ENCODE measurements at regions not wholly inside any gene's neighbourhood (a gene's known extent, or its start where the extent isn't known, plus 50 kb on each side); places are given as distances from the start of the nearest gene placed in this dataset.

DNA sequence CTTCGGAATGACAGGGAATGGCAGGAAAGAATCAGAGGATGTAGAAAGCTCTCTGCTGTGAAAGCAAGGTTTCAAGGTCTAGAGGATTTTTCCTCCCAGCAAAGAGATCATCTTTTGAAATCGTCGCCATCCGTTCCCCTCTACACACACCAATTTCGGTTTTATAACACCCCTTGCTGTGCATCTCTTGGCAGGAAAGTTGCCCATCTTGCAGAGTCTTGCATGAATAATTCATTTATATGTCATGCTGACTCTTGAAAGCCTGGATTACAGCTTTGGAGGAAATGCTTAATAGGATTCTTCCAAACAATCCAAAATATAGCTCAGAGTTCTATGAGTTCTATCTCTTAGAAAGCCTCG, 262.7 kb downstream of the CHL1 start:
- Histone ChIP-seq H3K9ac (ENCODE audit: low read length) (no peak overlapping the region), H2BK12ac (ENCODE audit: low read length) (no peak overlapping the region), H2AFZ (ENCODE audit: insufficient read depth, low read length, poor library complexity) (no peak overlapping the region), H3K4ac (ENCODE audit: low read depth, low read length) (no peak overlapping the region), H2AK5ac (ENCODE audit: low read length) (no peak overlapping the region), H3K79me1 (ENCODE audit: low read length) (no peaks in the 10 kb centered on the region), H4K8ac (ENCODE audit: low read depth, low read length) (no peak overlapping the region), H3K36me3 (ENCODE audit: control insufficient read depth in 1 of 2, insufficient read depth in 2 of 2, low read length in 2 of 2) (no peaks in the 10 kb centered on the region), H4K12ac (ENCODE audit: low read depth, low read length) (no peak overlapping the region), H3K18ac (ENCODE audit: low read length) (no peak overlapping the region), H3K14ac (ENCODE audit: low read length) (no peak overlapping the region), H4K91ac (ENCODE audit: low read depth, low read length) (no peak overlapping the region), H2BK5ac (ENCODE audit: low read depth, low read length, poor library complexity) (no peak overlapping the region), H3K9me3 (ENCODE audit: insufficient read depth, low read depth, low read length) (no peaks in the 10 kb centered on the region), H3K4me2 (ENCODE audit: low read length) (no peak overlapping the region), H3K4me3 (ENCODE audit: low read depth, low read length) (no peak overlapping the region), H2BK120ac (ENCODE audit: insufficient read depth, low read length, poor library complexity) (no peak overlapping the region), H3K27me3 (ENCODE audit: insufficient read depth, low read length) (no peaks in the 10 kb centered on the region), H3K4me1 (ENCODE audit: control insufficient read depth in 1 of 2, insufficient read depth in 2 of 2, low read length in 2 of 2) (no peaks in the 10 kb centered on the region), H3K27ac (ENCODE audit: low read depth, low read length) (no peak overlapping the region), H3K23ac (ENCODE audit: low read length) (no peak overlapping the region), H3K79me2 (ENCODE audit: control insufficient read depth, insufficient read depth, low read length, poor library complexity) (no peaks in the 10 kb centered on the region)
- no CpG with 5 or more reads among the region's 6 CpGs for WGBS (ENCODE audit: extremely low coverage, insufficient coverage, insufficient read length)
- no peak for DNase-seq

DNA sequence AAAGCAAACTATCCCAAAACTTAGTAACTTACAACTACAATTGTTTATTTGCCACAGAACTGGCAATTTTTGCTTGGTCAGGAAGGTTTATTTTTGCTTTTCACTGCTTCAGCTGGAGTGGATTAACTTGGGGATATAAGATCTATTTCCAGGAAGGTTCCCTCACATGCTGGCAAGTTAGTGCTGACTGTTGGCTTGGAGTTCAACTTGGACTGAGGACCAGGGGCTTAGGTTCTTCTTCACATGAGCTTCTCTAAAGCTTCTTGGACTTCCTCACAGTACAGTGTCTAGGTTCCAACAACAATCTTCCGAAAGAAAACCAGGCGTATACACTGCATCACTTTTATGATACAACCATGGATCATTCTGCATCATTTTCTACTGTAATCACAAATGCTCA, 264.4 kb downstream of the CHL1 start:
- no peak for DNase-seq
- Histone ChIP-seq H2AK5ac (ENCODE audit: low read length) (no peak overlapping the region), H4K8ac (ENCODE audit: low read depth, low read length) (no peak overlapping the region), H2BK5ac (ENCODE audit: low read depth, low read length, poor library complexity) (no peak overlapping the region), H3K79me2 (ENCODE audit: control insufficient read depth, insufficient read depth, low read length, poor library complexity) (no peaks in the 10 kb centered on the region), H3K4me3 (ENCODE audit: low read depth, low read length) (no peak overlapping the region), H3K9me3 (ENCODE audit: insufficient read depth, low read depth, low read length) (no peaks in the 10 kb centered on the region), H3K4me2 (ENCODE audit: low read length) (no peak overlapping the region), H3K79me1 (ENCODE audit: low read length) (no peaks in the 10 kb centered on the region), H3K23ac (ENCODE audit: low read length) (no peak overlapping the region), H3K9ac (ENCODE audit: low read length) (no peak overlapping the region), H3K14ac (ENCODE audit: low read length) (no peak overlapping the region), H4K12ac (ENCODE audit: low read depth, low read length) (no peak overlapping the region), H3K18ac (ENCODE audit: low read length) (no peak overlapping the region), H3K4me1 (ENCODE audit: control insufficient read depth in 1 of 2, insufficient read depth in 2 of 2, low read length in 2 of 2) (no peaks in the 10 kb centered on the region), H3K27ac (ENCODE audit: low read depth, low read length) (no peak overlapping the region), H2BK120ac (ENCODE audit: insufficient read depth, low read length, poor library complexity) (no peak overlapping the region), H4K91ac (ENCODE audit: low read depth, low read length) (no peak overlapping the region), H3K36me3 (ENCODE audit: control insufficient read depth in 1 of 2, insufficient read depth in 2 of 2, low read length in 2 of 2) (no peaks in the 10 kb centered on the region), H2BK12ac (ENCODE audit: low read length) (no peak overlapping the region), H3K4ac (ENCODE audit: low read depth, low read length) (no peak overlapping the region), H3K27me3 (ENCODE audit: insufficient read depth, low read length) (no peaks in the 10 kb centered on the region), H2AFZ (ENCODE audit: insufficient read depth, low read length, poor library complexity) (no peak overlapping the region)
- WGBS (ENCODE audit: extremely low coverage, insufficient coverage, insufficient read length), result no CpG with 5 or more reads among the region's 2 CpGs

- Histone ChIP-seq H3K18ac (ENCODE audit: low read length) (no peak overlapping the region), H3K23ac (ENCODE audit: low read length) (no peak overlapping the region), H2AK5ac (ENCODE audit: low read length) (no peak overlapping the region), H3K9ac (ENCODE audit: low read length) (no peak overlapping the region), H3K4me1 (ENCODE audit: control insufficient read depth in 1 of 2, insufficient read depth in 2 of 2, low read length in 2 of 2) (no peaks in the 10 kb centered on the region), H3K79me1 (ENCODE audit: low read length) (no peaks in the 10 kb centered on the region), H3K14ac (ENCODE audit: low read length) (no peak overlapping the region), H3K9me3 (ENCODE audit: insufficient read depth, low read depth, low read length) (no peaks in the 10 kb centered on the region), H2AFZ (ENCODE audit: insufficient read depth, low read length, poor library complexity) (no peak overlapping the region), H3K27ac (ENCODE audit: low read depth, low read length) (no peak overlapping the region), H3K4ac (ENCODE audit: low read depth, low read length) (no peak overlapping the region), H3K4me3 (ENCODE audit: low read depth, low read length) (no peak overlapping the region), H4K12ac (ENCODE audit: low read depth, low read length) (no peak overlapping the region), H3K79me2 (ENCODE audit: control insufficient read depth, insufficient read depth, low read length, poor library complexity) (no peaks in the 10 kb centered on the region), H3K36me3 (ENCODE audit: control insufficient read depth in 1 of 2, insufficient read depth in 2 of 2, low read length in 2 of 2) (no peaks in the 10 kb centered on the region), H4K91ac (ENCODE audit: low read depth, low read length) (no peak overlapping the region), H2BK120ac (ENCODE audit: insufficient read depth, low read length, poor library complexity) (no peak overlapping the region), H3K27me3 (ENCODE audit: insufficient read depth, low read length) (no peaks in the 10 kb centered on the region), H2BK12ac (ENCODE audit: low read length) (no peak overlapping the region), H4K8ac (ENCODE audit: low read depth, low read length) (no peak overlapping the region), H3K4me2 (ENCODE audit: low read length) (no peak overlapping the region), H2BK5ac (ENCODE audit: low read depth, low read length, poor library complexity) (no peak overlapping the region)
- no peak for DNase-seq
- no CpG with 5 or more reads among the region's 4 CpGs for WGBS (ENCODE audit: extremely low coverage, insufficient coverage, insufficient read length)
These were observed 266.3 kb downstream of the CHL1 start for GRCh38 chr3:462851-463250.

DNA sequence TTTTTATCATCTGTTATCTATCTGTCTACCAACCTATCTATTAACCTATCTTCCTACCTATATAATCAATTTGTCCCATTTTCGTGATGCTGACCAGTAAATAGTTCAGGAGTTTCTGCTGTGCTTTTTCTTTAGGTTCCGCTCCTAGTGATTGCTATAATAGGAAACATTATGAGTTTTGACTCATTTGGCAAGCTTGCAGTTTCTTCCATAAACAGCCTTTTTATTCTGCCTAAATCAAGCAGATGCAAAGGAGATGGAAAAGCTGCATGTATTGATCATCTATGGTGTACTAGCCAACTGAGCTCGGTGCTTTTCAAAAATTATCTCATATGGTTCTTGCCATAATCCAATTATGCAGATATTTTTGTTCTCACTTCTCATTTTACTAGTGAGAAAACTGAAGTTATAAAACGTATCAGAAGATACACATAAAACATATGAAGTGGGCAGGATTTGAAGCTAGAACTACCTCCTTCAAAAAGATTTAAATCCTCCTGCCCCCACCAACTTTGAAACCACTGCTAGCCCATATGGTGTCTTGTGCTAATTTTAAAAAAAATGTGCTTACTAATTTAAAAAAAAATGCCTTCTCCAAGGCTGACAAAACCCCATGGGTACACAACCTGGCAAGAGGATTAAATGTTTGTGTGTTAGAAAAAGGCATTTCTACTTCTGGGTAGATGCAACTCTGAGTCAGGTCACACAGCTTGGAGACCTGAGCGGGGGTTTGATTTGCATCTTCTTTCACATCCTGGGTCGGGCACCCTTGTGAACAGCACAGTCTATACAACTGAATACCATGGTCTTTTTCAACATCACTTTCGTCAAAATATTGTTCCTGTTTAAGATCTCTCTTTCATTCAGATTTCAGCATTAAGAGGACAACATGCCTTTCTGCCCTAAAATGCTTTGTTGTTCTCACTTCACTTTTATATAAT, 267.0 kb downstream of the CHL1 start:
- Histone ChIP-seq H3K27ac (ENCODE audit: low read depth, low read length) (no peak overlapping the region), H3K27me3 (ENCODE audit: insufficient read depth, low read length) (no peaks in the 10 kb centered on the region), H3K9ac (ENCODE audit: low read length) (no peak overlapping the region), H3K79me2 (ENCODE audit: control insufficient read depth, insufficient read depth, low read length, poor library complexity) (no peaks in the 10 kb centered on the region), H3K36me3 (ENCODE audit: control insufficient read depth in 1 of 2, insufficient read depth in 2 of 2, low read length in 2 of 2) (no peaks in the 10 kb centered on the region), H4K12ac (ENCODE audit: low read depth, low read length) (no peak overlapping the region), H3K9me3 (ENCODE audit: insufficient read depth, low read depth, low read length) (no peaks in the 10 kb centered on the region), H3K23ac (ENCODE audit: low read length) (no peak overlapping the region), H3K79me1 (ENCODE audit: low read length) (no peaks in the 10 kb centered on the region), H4K8ac (ENCODE audit: low read depth, low read length) (no peak overlapping the region), H3K14ac (ENCODE audit: low read length) (no peak overlapping the region), H2AK5ac (ENCODE audit: low read length) (no peak overlapping the region), H3K18ac (ENCODE audit: low read length) (no peak overlapping the region), H4K91ac (ENCODE audit: low read depth, low read length) (no peak overlapping the region), H2BK5ac (ENCODE audit: low read depth, low read length, poor library complexity) (no peak overlapping the region), H3K4ac (ENCODE audit: low read depth, low read length) (no peak overlapping the region), H3K4me3 (ENCODE audit: low read depth, low read length) (no peak overlapping the region), H3K4me2 (ENCODE audit: low read length) (no peak overlapping the region), H2AFZ (ENCODE audit: insufficient read depth, low read length, poor library complexity) (no peak overlapping the region), H2BK120ac (ENCODE audit: insufficient read depth, low read length, poor library complexity) (no peak overlapping the region), H3K4me1 (ENCODE audit: control insufficient read depth in 1 of 2, insufficient read depth in 2 of 2, low read length in 2 of 2) (no peaks in the 10 kb centered on the region), H2BK12ac (ENCODE audit: low read length) (no peak overlapping the region)
- no peak for DNase-seq
- no CpG with 5 or more reads among the region's 7 CpGs for WGBS (ENCODE audit: extremely low coverage, insufficient coverage, insufficient read length)

Measured in trophoblast cell (in vitro differentiated cells and primary cell).